A549 (cell line): ENCODE measurements at regions not wholly inside any gene's neighbourhood (a gene's known extent, or its start where the extent isn't known, plus 50 kb on each side); places are given as distances from the start of the nearest gene placed in this dataset.

Experiments used
- BHLHE40 ChIP-seq: IDR thresholded peaks from 2 replicates; pipeline ENCODE4 v1.6.1; 2012; ENCODE audit warnings: low read depth, low read length, inconsistent platforms
- CEBPB ChIP-seq, 2 experiments: fragments of >200 bp in 1 of 2; sonication (Bioruptor Twin) in 1 of 2; formaldehyde crosslinking in 1 of 2; IDR thresholded peaks; 2 replicates each; pipeline ENCODE4 v1.6.1; 2012 to 2016
- CTCF ChIP-seq: fragments of >200 bp; sonication (Bioruptor Twin); formaldehyde crosslinking; IDR thresholded peaks from 3 replicates; pipeline ENCODE4 v1.5.1; 2016
- JUNB ChIP-seq: fragments of >200 bp; sonication (Bioruptor Twin); formaldehyde crosslinking; IDR thresholded peaks from 2 replicates; pipeline ENCODE4 v1.6.1; 2016
- POLR2A ChIP-seq: IDR thresholded peaks from 2 replicates; pipeline ENCODE4 v1.6.1; 2012; ENCODE audit warnings: mild to moderate bottlenecking, low read length
- RAD21 ChIP-seq, 2 experiments: fragments of >200 bp in 1 of 2; sonication (Bioruptor Twin) in 1 of 2; formaldehyde crosslinking in 1 of 2; IDR thresholded peaks in 1 of 2; conservative IDR thresholded peaks in 1 of 2; 2 replicates in 1 of 2; 3 replicates in 1 of 2; pipeline ENCODE4 v1.6.1; 2012 to 2018; ENCODE audit warnings: inconsistent platforms in 1 of 2
- USF2 ChIP-seq: fragments of 450-650 bp; IDR thresholded peaks from 2 replicates; pipeline ENCODE4 v1.6.1; 2014; ENCODE audit warnings: antibody characterized with exemption

GRCh38 chr3:159418571-159419526, 569.8 kb upstream of the IL12A start:
- TF ChIP-seq USF2 (no peak), CTCF (no peak), BHLHE40 (no peak), JUNB (no peak), RAD21 (conservative IDR thresholded peaks at IDR 0.05 in 1 of 2, IDR thresholded peaks at IDR 0.05 in 1 of 2) (no peak), CEBPB (IDR thresholded peaks at IDR 0.05) (no peak), POLR2A (no peak)
